CD4-positive, CD25-positive, alpha-beta regulatory T cell (primary cell): ENCODE measurements at regions not wholly inside any gene's neighbourhood (a gene's known extent, or its start where the extent isn't known, plus 50 kb on each side); places are given as distances from the start of the nearest gene placed in this dataset.

ENCODE experiments used
- ATAC-seq, 2 donors: fragments of 150-1000 bp; cut with Tn5 transposase; one replicate each; pipeline ENCODE4 v1.10.0; 2021; ENCODE audit warnings: low read depth in 2 of 2, moderate number of reproducible peaks in 2 of 2, moderate library complexity in 1 of 2
- DNase-seq, 3 donors: peaks; one replicate each; pipeline versions ENCODE4 v3.0.0 to v3.0.0-alpha.2; 2012 to 2022; ENCODE audit warnings: mixed read lengths in 1 of 3
- H3K27ac ChIP-seq: one replicate; pipeline ENCODE4 v1.7.0; 2013; ENCODE audit warnings: mild to moderate bottlenecking, low read length; ENCODE audit not compliant: insufficient read depth, poor library complexity, severe bottlenecking
- H3K27me3 ChIP-seq: one replicate; pipeline ENCODE4 v1.7.0; 2013; ENCODE audit warnings: low read length; ENCODE audit not compliant: control insufficient read depth, insufficient read depth
- H3K36me3 ChIP-seq: one replicate; pipeline ENCODE4 v1.7.0; 2013; ENCODE audit warnings: mild to moderate bottlenecking, low read length, moderate library complexity; ENCODE audit not compliant: control insufficient read depth, insufficient read depth
- H3K4me1 ChIP-seq: 2 replicates; pipeline ENCODE4 v1.7.0; 2013; ENCODE audit warnings: mild to moderate bottlenecking, low read length; ENCODE audit not compliant: insufficient read depth, control insufficient read depth, poor library complexity, severe bottlenecking
- H3K4me3 ChIP-seq: one replicate; pipeline ENCODE4 v1.7.0; 2013; ENCODE audit warnings: low read depth, mild to moderate bottlenecking, low read length, moderate library complexity
- H3K9me3 ChIP-seq, 2 experiments: 1 replicate in 1 of 2; 2 replicates in 1 of 2; pipeline ENCODE4 v1.7.0; 2013; ENCODE audit warnings: low read length in 2 of 2, mild to moderate bottlenecking in 1 of 2, moderate library complexity in 1 of 2; ENCODE audit not compliant: control insufficient read depth in 2 of 2
- H3K27ac Mint-ChIP-seq, 3 donors: one replicate each; pipeline ENCODE4 v1.8.0; 2020 to 2022; ENCODE audit warnings: mild to moderate bottlenecking in 3 of 3, mixed read lengths in 3 of 3, moderate library complexity in 2 of 3
- H3K27me3 Mint-ChIP-seq: one replicate; pipeline ENCODE4 v1.8.0; 2022; ENCODE audit warnings: mild to moderate bottlenecking, mixed read lengths
- H3K36me3 Mint-ChIP-seq: one replicate; pipeline ENCODE4 v1.8.0; 2020; ENCODE audit warnings: mixed read lengths
- H3K4me1 Mint-ChIP-seq, 4 donors: one replicate each; pipeline ENCODE4 v1.8.0; 2020 to 2022; ENCODE audit warnings: mixed read lengths in 4 of 4, mild to moderate bottlenecking in 1 of 4
- H3K4me3 Mint-ChIP-seq, 4 donors: one replicate each; pipeline ENCODE4 v1.8.0; 2020 to 2022; ENCODE audit warnings: mild to moderate bottlenecking in 4 of 4, mixed read lengths in 4 of 4, moderate library complexity in 3 of 4
- H3K9me3 Mint-ChIP-seq, 7 donors: one replicate each; pipeline ENCODE4 v1.8.0; 2020 to 2022; ENCODE audit warnings: mixed read lengths in 7 of 7, mild to moderate bottlenecking in 3 of 7, moderate library complexity in 2 of 7

GRCh38 chr7:89798599-89798996, 355.7 kb upstream of the STEAP1 start:
- Mint-ChIP-seq H3K27ac (no peak overlapping the region), H3K4me3 (no peak overlapping the region), H3K27me3 (no peaks in the 10 kb centered on the region), H3K36me3 (no peaks in the 10 kb centered on the region), H3K9me3 (peaks cover 2 to 30% (median 5%) of the 10 kb centered on the region in 7 donors), H3K4me1 (no peaks in the 10 kb centered on the region)
- ATAC-seq (no peak), DNase-seq (no peak)
- no peaks in the 10 kb centered on the region for H3K4me1 ChIP-seq
- no peak overlapping the region for H3K4me3 ChIP-seq
- no peaks in the 10 kb centered on the region for H3K36me3 ChIP-seq
- no peak overlapping the region for H3K27ac ChIP-seq
- H3K27me3 ChIP-seq: no peaks in the 10 kb centered on the region
- no peaks in the 10 kb centered on the region for H3K9me3 ChIP-seq

DNA sequence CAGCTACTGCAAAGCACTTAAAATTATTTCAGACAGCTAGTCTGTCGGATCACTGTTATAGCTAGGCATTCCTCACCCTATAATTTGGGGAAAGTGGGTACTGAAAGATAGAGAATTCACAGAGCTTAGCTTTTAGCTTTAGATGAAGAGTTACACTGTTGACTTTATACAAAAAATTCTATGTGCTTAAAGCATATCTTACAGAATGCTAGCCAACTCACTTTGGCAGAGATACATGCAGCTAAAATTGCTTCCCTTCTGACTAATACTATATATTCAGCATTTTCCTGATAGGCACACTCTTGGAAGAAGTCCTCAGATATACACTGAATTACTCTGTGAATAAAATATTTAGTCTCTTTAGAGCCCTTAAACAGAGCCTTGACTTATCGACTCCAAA, 353.5 kb upstream of the STEAP1 start:
- H3K36me3 Mint-ChIP-seq: no peaks in the 10 kb centered on the region
- H3K4me3 Mint-ChIP-seq: no peak overlapping the region
- Histone ChIP-seq H3K36me3 (no peaks in the 10 kb centered on the region), H3K27me3 (no peaks in the 10 kb centered on the region), H3K4me3 (no peak overlapping the region), H3K9me3 (no peaks in the 10 kb centered on the region), H3K27ac (no peak overlapping the region), H3K4me1 (no peaks in the 10 kb centered on the region)
- no peak overlapping the region for H3K27ac Mint-ChIP-seq
- peaks cover 0 to 31% (median 3%) of the 10 kb centered on the region in 7 donors for H3K9me3 Mint-ChIP-seq
- H3K4me1 Mint-ChIP-seq: no peaks in the 10 kb centered on the region
- no peak for DNase-seq
- H3K27me3 Mint-ChIP-seq: no peaks in the 10 kb centered on the region
- ATAC-seq: no peak

DNA sequence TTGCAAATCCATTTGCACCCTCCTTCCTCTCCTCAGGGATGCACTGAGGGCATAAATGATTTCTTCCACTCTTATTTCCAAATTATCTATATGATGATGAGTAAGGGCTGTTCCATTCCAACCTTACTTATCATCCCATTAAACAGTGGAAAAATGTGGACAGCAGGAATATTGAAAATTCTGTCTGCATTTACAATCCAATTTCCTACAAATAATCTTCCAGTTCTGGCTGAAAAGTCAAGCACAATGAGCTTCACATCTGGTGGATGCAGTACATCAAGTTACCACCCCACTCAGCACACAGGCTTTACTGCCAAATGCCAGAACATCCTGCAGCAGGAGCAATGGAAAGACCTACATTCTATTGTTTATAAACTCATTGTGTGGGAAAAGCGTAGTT, 345.0 kb upstream of the STEAP1 start:
- H3K4me1 ChIP-seq: no peaks in the 10 kb centered on the region
- no peaks in the 10 kb centered on the region for H3K36me3 ChIP-seq
- H3K4me1 Mint-ChIP-seq: no peaks in the 10 kb centered on the region
- H3K9me3 ChIP-seq: no peaks in the 10 kb centered on the region
- DNase-seq (no peak), ATAC-seq (no peak)
- H3K4me3 Mint-ChIP-seq: no peak overlapping the region
- peaks cover 0 to 17% (median 4%) of the 10 kb centered on the region in 7 donors for H3K9me3 Mint-ChIP-seq
- H3K27me3 Mint-ChIP-seq: no peaks in the 10 kb centered on the region
- H3K27ac ChIP-seq: no peak overlapping the region
- no peaks in the 10 kb centered on the region for H3K27me3 ChIP-seq
- H3K36me3 Mint-ChIP-seq: no peaks in the 10 kb centered on the region
- no peak overlapping the region for H3K4me3 ChIP-seq
- no peak overlapping the region for H3K27ac Mint-ChIP-seq

DNA sequence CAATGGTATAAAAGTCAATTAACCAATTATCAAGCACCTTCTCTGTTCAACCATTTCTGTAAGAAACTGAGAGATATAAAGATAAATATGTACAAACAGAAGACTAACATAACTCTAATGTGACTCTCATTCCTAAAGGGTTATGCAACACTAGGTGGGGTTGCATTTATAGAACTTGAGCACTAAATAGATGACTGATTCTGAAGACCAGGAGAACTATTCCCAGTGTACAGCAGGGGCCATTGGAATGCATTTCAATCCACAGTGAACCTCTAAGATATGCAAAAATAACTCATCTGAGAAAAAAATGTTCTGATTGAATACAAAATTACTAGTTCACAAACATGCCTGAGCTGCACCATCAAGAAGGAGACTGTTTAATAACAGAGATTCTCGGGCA, 341.2 kb upstream of the STEAP1 start:
- Histone ChIP-seq H3K27me3 (no peaks in the 10 kb centered on the region), H3K9me3 (no peaks in the 10 kb centered on the region), H3K27ac (no peak overlapping the region), H3K4me1 (no peaks in the 10 kb centered on the region), H3K4me3 (no peak overlapping the region), H3K36me3 (no peaks in the 10 kb centered on the region)
- ATAC-seq: no peak
- Mint-ChIP-seq H3K4me1 (no peaks in the 10 kb centered on the region), H3K9me3 (peaks cover 0 to 9% (median 4%) of the 10 kb centered on the region in 7 donors), H3K36me3 (no peaks in the 10 kb centered on the region), H3K27ac (no peak overlapping the region), H3K27me3 (no peaks in the 10 kb centered on the region), H3K4me3 (no peak overlapping the region)
- no peak for DNase-seq

DNA sequence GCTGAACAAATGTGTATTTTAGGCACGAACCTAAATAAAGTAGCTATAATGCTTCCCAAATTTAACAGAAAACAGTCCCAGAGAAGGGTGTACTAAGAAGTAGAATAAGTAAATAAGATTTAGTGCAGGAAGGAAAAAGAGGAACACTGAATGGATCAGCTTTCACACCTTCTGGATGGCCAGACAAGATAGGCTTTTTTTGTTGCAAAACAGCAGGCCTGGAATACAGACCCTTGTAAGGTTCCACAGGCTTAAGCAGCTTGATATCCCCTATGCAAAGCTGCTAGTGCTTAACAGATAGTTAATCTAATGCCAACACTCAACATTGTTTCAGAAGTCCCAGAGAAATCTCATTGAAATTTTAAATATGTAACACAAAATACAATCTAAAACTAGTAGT, 328.1 kb upstream of the STEAP1 start:
- Mint-ChIP-seq H3K4me1 (no peaks in the 10 kb centered on the region), H3K27me3 (no peaks in the 10 kb centered on the region), H3K27ac (no peak overlapping the region), H3K4me3 (no peak overlapping the region), H3K36me3 (no peaks in the 10 kb centered on the region), H3K9me3 (peaks cover 0 to 10% (median 2%) of the 10 kb centered on the region in 7 donors)
- Histone ChIP-seq H3K4me3 (no peak overlapping the region), H3K4me1 (no peaks in the 10 kb centered on the region), H3K36me3 (no peaks in the 10 kb centered on the region), H3K9me3 (no peaks in the 10 kb centered on the region), H3K27me3 (no peaks in the 10 kb centered on the region), H3K27ac (no peak overlapping the region)
- DNase-seq: no peak
- ATAC-seq: no peak

GRCh38 chr7:89826557-89826956, 327.7 kb upstream of the STEAP1 start:
- Mint-ChIP-seq H3K36me3 (no peaks in the 10 kb centered on the region), H3K4me1 (no peaks in the 10 kb centered on the region), H3K27me3 (no peaks in the 10 kb centered on the region), H3K9me3 (peaks cover 0 to 6% (median 2%) of the 10 kb centered on the region in 7 donors), H3K4me3 (no peak overlapping the region), H3K27ac (no peak overlapping the region)
- H3K4me3 ChIP-seq: no peak overlapping the region
- H3K9me3 ChIP-seq: no peaks in the 10 kb centered on the region
- ATAC-seq (no peak), DNase-seq (no peak)
- H3K4me1 ChIP-seq: no peaks in the 10 kb centered on the region
- H3K36me3 ChIP-seq: no peaks in the 10 kb centered on the region
- no peak overlapping the region for H3K27ac ChIP-seq
- no peaks in the 10 kb centered on the region for H3K27me3 ChIP-seq

GRCh38 chr7:89837515-89837914, 316.8 kb upstream of the STEAP1 start:
- Mint-ChIP-seq H3K27ac (no peak overlapping the region), H3K9me3 (peaks cover 0 to 7% (median 2%) of the 10 kb centered on the region in 7 donors), H3K27me3 (no peaks in the 10 kb centered on the region), H3K4me3 (no peak overlapping the region), H3K4me1 (no peaks in the 10 kb centered on the region), H3K36me3 (no peaks in the 10 kb centered on the region)
- DNase-seq (no peak), ATAC-seq (no peak)
- Histone ChIP-seq H3K36me3 (no peaks in the 10 kb centered on the region), H3K27me3 (no peaks in the 10 kb centered on the region), H3K9me3 (no peaks in the 10 kb centered on the region), H3K4me1 (no peaks in the 10 kb centered on the region), H3K27ac (no peak overlapping the region), H3K4me3 (no peak overlapping the region)

DNA sequence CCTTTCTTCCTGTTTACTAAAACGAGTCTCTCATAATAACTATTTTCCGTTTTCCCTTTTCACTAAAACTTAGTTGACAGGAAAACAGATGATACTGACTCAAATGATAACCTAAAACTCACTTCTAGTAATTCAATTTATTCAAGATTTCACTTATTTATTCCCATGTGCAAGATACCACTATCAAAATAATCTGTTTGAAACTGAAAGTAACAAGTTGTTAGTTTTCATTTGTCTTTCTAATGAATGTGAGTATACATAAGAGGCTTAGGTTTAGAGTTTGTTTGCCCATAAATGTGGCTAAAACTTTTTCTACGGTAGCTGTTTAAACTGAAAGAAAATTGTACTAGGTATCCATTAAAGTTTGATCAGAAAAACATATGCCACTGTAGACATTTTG, 314.9 kb upstream of the STEAP1 start:
- H3K27ac ChIP-seq: no peak overlapping the region
- Mint-ChIP-seq H3K27ac (no peak overlapping the region), H3K36me3 (no peaks in the 10 kb centered on the region), H3K4me3 (no peak overlapping the region), H3K4me1 (no peaks in the 10 kb centered on the region), H3K9me3 (peaks cover 0 to 8% (median 2%) of the 10 kb centered on the region in 7 donors), H3K27me3 (no peaks in the 10 kb centered on the region)
- ATAC-seq: no peak
- no peak for DNase-seq
- no peaks in the 10 kb centered on the region for H3K9me3 ChIP-seq
- no peaks in the 10 kb centered on the region for H3K27me3 ChIP-seq
- H3K4me3 ChIP-seq: no peak overlapping the region
- no peaks in the 10 kb centered on the region for H3K4me1 ChIP-seq
- H3K36me3 ChIP-seq: no peaks in the 10 kb centered on the region
